Activated CD4-positive, CD25-positive, alpha-beta regulatory T cell (primary cell): ENCODE measurements at regions not wholly inside any gene's neighbourhood (a gene's known extent, or its start where the extent isn't known, plus 50 kb on each side); places are given as distances from the start of the nearest gene placed in this dataset.

Experiments used
- DNase-seq, 4 experiments: peaks; one replicate each; lab custom pipeline; 2025; lab: John Stamatoyannopoulos, UW

DNA sequence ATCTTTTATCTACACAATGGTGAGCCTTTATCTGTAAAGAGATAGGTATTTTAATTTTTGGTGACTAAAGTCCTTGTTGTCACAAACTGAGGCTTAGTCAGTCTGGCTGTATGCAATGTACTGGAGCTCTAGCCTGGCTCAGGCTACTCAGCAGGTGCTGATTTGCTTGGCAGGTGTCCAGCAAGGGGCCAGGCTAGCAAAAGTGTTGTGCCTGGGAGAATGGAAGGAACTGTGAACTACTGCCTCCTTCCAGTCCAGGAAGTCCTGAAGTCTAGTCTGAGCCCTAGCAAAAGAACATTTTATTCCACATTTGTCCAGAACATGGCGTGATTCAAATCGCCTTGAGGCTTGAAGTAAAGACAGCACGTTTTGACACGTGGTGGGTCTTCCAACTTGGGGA lies 260.5 kb downstream of the CCDC85A start:
- no peak for DNase-seq

DNA sequence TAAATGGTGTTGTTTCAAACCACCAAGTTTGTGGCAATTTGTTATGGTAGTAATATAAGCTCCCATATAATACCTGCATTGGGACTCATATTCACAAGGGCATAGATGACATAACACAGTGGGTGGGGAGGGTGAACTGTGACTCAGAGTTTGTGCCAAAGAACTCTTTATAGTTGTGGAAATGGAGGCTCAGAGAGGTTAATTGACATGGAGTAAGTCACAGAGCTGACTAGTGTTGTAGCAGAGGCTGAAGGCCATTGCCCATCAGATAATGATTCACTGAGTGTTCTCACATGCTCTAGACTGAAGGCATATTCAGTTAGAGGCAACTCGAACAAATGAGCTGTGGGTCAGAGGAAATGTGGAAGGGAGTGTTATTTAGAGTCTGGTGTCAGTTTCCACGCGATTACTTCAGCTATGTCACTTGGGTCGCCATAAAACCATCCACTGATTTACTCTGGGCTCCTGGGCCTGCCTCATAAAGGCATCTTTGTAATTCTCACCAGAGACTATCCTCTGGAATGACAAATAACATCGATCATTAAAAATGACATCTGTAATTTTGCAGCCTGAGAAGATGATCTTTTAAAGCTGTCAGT lies 264.7 kb downstream of the CCDC85A start:
- DNase-seq = no peak

DNA sequence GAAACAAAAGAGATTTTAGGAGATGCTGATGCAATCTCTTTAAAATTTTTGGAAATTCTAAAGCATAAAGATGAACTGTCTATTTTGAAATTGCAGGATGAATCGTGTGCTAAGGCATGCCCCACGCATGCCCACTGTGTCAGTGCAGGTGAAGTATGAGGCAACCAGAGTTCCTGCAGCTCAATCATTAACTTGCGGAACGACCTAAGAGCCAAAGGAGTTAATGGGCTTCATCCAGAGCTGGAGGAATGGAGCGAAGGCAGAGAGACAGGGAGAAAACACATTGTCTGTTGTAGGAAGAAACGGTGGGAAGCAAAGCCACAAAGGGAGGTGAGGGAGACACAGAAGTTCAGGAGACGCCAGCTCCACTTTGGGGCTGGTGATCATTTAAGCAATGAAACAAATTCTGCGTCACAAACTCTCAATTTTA lies 265.2 kb downstream of the CCDC85A start:
- DNase-seq = no peak

DNA sequence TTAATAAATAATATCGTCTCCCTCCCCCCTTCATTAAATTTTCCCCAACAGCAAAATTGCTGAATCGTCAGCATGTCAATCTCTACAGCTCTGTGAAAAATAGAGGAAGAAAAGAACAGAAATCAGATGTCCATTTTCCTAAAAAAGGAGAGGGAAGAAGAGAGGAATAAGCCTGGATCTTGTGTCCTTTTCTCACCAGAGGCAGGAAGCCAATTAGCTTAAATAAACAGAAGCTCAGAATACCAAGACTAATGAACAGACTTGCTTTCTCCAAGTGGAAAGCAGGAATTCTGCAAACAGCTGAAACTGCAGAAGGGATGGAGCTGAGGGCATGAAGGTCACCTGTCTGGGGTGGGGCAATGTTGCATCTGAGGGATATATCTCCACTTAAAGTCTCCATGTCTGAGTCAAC lies 265.7 kb downstream of the CCDC85A start:
- DNase-seq = no peak

DNA sequence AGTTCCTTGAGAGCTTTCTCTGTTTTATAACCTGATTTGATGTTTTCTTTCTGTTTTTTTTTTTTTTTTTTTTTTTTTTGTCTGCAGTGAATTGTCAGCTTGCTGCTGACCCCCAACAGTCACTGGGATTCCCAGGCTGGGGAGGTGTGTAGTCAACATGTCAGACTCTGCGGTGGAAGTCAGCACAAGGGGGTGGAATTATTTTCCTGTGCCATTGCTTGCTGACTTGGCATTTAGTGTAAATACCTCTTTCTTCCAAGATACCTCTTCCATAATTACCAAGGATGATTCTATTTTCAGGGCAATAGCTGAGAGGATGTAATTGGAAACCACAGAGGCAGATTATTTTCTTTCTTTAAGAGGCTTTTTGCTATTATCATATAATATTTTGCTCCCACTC lies 266.3 kb downstream of the CCDC85A start:
- DNase-seq = no peak

DNA sequence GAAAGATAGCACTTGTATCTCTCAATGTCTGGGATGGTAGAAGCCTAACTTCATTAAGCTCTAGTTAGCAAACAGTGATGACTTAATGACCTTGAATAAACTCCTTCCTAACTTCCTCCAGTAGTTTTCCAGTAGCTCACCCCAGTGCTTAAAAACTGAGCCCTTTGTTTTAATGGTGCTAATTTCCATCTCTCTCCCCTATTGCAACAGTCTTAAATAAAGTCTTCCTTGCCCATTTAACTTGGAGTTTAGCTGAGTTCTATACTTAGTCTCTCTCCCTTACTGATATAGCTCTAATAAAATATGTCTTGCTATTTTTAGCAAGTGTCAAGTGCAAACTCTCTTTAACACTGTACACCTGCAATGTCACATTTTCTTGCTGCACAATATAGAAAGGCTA lies 267.0 kb downstream of the CCDC85A start:
- DNase-seq = no peak

DNA sequence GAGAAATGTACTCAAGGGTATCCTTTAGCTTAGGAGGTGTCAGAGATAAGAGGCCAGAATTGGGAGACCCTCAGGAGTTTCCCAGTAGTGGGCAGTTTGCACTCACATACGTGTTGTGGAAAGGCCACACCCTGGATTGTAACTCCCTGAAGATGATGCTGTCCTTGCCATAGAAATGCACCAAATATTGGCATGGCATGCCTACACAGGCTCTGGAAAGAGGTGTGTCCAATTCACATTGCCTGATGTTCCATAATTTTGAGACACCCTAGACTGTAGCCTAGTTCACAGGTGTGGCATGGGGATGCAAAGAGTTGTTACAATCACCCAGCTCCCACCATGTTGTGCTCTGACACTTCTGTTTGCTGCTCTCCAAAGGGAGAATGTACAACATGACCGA lies 271.9 kb downstream of the CCDC85A start:
- no peak for DNase-seq

DNA sequence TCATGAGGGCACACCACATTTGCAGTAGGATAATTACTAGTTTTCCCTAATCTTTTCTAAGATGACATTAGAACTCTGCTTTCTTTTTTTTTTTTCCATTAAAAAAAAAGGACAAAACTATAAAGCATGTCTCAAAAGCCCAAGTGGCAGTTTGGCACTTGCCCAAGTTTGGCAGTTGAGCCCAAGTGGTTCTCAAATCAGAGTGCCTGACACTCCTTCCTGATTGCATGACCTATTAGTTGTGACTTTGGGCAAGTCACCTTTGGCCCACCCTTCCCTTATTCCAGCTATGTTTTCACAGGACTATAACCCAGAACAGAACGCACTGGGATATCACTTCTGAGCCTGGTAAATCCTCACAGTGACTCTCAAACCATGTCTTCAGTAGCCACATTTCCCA lies 273.0 kb downstream of the CCDC85A start:
- DNase-seq = no peak

DNA sequence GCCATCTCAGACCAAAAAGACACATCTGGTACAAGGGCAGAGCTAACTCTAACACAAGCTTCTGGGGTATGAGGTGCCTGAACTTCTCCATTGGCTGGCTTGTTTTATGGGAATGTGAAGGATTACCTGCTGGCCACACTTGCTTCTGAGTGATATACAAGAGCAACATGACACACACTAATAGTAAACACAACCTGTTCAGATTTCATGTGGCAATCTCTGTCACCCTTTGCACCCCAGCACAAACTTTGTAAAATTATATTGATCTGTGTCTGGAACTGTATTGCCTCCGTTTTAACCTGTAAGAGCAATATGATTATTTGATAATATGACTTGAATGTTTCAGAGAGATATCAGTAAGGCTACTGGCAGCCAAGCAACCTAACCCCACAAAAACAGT lies 276.7 kb downstream of the CCDC85A start:
- no peak for DNase-seq

DNA sequence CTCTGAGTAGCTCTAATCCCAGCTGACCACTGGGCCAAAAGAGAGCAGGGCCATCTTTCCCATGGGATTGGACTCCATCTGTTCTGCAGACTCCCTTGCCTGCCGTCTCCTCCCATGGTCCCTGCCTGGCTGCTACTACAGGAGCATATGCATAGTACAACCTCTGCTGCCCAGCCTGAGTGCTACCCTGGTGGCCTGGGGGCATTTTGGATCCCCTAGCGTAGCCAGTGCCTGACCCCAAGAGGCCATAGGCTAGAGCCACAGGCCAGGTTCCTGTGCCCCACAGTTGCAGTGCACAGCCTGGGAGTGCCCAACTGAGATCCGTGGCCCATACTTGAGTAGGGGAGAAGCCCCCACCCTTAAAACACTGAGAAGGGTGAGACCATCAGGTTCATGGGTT lies 280.3 kb downstream of the CCDC85A start:
- DNase-seq = no peak

DNA sequence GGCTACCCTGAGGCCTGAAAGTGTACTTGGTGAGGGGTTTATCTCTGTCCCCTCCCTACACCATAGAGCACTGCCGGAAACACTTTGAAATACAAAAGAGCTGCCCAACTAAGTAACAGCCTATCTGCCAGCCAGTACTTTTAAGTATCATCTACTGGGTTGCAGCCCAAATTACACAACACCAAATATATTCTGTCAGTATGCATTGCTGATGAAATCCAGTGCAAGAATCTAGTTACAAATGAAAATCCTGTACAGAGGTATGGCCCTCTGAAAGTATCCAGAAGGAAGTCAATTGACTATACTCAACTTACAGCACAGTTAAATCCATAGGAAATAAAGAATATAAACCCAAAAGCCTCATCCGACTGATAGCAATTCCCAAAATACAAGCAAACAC lies 280.8 kb downstream of the CCDC85A start:
- DNase-seq = no peak

DNA sequence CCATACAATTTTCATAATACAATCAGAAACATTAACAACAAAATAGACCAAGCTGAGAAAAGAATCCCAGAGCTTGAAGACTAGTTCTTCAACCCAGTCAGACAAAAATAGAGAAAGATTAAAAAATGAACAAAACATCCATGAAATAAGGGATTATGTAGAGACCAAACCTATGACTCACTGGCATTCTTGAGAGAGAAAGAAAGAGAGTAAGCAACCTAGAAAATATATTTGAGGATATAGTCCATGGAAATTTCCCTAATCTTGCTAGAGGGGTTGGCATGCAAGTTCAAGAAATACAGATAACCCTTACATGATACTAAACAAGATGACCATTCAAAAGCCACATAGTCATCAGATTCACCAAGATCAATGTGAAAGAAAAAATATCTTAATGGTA lies 281.7 kb downstream of the CCDC85A start:
- DNase-seq = no peak

DNA sequence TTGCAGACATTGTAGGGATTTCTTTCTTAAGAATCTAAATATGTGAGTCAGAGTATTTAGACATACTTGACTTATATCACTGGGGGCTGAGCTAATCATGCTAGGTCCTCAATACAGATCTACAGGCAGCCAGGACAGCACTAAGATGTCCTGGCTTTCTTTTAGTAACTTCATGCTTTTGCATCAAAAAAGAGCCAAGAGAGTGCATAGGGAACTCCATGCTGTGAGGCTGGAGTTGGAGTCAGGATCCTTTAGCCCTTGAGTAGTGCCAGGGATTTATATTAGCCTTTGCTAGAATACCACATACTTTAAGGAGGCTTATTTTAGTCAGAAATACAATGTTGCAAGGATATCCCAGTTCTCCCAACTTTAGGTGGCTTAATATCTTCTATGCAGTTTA lies 289.7 kb downstream of the CCDC85A start:
- DNase-seq = no peak

DNA sequence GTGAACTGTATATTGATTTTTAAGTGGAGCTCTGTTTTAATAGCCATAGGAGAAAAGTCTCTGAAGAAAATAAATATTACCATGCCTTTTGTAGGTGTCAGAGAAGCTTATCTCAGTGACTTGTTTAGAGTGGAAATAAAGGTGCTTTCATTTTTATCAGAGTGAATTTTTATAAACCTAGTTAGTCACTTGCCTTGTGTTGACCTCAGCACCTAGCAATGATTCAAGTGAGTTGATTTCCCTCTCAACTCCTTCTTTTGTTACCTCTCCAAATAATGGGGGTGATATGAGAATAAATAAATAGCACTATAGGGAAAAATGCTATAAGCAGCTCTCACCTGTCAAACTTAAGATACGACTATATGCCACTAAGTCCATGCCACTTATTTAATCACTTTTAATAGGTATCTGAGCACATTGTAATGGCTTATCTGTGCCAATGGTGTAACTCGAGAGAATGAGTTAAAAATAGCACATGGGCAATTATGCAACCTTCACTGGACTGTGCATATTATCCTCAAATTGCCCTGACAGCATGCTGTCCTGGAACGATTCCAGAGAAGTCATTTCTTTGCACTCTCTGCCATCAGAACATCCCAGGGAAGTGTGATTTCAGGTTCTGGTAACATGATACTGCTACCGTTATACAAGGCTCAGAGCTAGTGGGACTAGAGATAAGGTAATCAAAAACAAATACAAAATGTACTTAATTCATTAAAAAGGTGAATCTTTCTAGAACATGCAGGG lies 290.8 kb downstream of the CCDC85A start:
- no peak for DNase-seq

DNA sequence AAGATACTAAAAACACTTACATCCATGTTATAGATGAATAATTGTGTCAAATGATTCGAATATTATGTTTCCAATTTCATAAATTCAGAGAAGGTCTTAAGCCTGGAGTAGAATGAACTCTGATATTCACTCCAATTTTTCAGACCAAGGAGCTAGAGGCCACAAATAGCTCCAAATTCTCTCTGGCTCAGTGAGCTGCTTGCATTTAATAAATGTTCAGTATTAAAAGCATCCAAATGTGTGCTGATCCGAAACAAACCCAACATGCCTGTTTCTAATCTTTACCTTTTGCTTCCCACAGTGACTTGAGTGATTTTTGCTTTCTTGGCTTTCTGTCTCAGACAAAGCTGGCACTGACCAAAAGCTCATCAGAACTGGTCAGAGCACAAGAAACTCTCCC lies 291.4 kb downstream of the CCDC85A start:
- DNase-seq = no peak

DNA sequence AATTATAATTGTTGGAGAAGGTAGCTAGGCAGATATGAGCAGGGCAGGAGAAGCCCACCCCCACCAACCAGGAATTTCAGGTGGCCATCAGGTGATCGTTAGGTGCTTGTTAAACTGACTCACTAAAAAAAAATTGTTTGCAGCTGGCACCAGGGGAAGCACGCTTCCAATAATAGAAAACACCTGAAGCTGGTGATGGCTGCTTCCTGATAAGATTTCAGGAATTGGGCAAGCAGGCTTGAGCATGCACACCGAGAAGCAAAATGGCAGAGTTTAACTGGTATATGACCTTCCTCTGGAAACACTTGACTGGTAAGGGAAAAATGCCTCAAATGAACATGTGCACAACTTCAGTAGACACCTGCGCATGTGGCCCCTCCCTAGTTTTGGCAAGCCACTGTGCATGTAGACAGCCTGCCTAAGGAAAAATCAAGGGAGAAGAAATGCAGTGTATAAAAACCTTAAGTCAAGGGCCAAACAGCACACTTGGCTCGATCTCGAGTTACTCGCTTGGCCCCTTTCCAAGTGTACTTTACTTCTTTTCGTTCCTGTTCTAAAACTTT lies 292.8 kb downstream of the CCDC85A start:
- no peak for DNase-seq

DNA sequence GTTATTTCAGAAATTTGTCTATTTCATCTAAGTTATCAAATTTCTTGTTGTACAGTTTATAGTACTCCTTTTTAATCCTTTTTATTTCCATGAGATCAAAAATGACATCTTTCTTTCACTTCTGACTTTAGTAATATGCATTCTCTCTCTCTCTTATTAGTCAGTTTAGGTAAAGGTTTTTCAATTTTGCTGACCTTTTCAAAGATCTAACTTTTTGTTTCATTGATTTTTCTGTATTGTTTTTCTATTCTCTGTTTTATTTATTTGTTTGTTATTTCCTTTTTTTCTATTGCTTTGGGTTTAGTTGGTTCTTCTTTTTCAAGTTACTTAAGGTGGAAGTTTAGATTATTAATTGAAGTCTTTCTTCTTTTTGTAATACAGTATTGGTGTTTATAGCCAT lies 294.2 kb downstream of the CCDC85A start:
- DNase-seq = no peak

DNA sequence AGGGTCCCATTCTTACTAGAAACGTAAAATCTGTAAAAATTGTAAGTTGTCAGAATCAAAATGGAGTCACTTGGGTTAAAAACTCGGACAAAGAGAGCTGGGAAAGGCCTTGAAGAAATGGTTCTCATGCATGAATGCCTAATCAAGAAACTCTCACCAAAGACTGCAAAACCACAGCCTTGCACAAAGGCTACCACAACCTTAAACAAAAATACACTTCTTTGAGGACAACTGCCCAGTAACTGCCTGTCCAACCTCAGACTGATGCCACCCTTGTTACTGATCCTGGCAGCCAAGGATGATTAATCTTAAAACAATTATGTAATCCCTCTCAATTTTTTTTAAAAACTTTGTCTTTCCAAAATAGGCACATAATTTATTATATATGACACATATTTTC lies 299.3 kb downstream of the CCDC85A start:
- DNase-seq = no peak

DNA sequence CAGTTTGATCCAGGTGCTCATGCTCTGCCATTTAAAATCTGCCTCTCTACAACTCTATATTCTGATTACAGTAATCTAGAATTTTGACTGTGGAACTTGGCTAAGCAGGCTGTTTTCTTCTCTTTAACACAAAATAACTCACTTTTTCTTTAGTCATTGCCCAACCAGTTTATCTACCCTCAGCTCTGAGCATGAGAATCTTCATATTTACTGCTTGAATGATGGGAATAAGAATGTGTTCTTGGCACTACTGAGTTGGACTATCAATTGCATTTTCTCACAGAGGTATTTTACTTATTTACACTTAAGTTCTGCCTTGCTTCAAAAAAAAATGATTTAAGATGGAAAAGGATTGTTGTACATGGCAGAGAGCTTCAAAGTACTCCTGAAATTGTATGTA lies 301.1 kb downstream of the CCDC85A start:
- no peak for DNase-seq

DNA sequence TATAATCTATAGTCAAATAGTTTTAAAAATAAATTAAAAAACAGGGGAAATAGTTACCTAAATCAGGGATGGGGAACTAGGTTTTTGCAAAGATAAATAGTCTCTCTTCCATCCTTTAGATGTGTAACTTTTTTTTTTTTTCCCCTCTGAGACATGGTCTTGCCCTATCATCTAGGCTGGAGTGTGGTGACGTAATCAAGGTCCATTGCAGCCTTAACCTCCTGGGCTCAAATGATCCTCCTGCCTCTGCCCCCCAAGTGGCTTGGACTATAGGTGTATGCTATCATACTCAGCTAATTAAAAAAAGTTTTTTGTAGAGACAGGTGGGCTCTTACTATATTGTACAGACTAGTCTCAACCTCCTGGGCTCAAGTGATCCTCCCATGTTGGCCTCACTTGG lies 316.5 kb downstream of the CCDC85A start:
- DNase-seq = no peak

DNA sequence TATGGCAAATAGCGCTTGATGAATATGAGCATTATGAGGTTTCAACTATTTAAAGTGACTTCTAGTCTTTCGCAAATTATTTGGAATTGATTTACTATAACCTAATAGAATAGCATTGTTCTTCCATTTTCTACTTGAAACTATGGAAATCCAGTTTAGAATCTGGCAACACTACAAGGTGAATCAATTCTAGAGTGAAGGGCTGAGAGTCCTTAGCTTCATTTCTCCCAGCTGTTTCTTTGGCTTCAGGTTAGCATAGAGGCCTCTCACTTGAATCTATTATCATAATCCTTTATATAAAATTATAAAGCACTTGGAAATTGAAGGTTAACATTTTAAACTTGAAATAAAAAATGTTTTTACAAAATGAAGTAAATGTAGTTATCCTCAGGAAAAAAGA lies 318.8 kb downstream of the CCDC85A start:
- DNase-seq = no peak

DNA sequence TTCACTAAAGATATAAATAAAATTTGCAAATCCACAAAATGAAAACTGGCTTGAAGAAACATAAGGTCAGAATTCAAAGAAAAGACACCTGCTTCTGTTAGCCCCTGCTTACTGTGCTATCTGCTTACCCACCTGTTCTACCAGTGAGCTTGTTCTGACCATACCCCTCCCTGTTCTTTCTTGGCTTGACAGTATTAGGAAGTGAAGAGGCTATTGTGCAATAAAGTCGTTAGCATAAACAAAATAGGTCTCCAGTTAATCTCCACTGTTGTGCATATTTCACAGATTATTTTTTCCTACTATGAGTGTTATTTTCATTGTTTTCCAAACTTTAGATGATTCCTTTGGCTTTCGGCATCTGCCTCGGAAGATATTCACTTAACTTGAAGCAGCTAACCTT lies 322.1 kb downstream of the CCDC85A start:
- DNase-seq = no peak

DNA sequence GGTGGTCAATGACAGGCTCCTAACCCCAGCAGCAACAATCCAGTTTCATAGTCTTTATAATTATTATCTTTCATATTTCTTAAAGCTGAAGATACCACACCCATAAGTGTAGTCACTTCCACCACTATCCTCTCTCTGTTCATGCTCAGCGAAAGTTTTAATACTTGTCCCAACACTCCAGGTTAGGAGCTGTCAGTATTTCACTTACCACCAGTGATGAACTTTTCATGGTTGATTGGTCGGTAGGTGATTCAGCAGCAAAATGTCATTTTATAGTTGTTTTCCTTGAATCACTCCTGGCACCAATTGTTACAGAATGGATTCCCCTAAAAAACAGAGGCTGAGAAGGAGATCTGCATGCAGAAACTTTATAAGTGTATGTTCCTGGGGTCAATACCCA lies 324.9 kb downstream of the CCDC85A start:
- DNase-seq = no peak

DNA sequence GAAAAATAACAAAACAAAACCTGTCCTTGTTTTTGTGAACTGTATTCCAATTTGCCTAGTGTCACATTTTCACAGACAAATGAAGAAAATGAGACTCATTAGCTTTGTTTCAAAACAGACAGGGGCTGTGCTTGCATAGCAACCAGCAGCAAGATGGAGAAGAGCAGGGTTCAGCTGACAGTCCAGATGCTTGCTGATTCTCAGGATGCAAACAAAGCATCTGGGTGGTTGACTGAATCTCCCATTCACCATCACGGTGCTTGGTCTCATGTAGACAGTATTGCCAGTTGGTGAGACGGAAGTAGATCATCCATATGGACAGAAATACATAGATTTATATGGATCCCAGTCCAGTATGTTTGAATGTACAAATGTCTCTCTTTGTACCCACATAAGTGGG lies 326.8 kb downstream of the CCDC85A start:
- DNase-seq = no peak
